22Rv1 (cell line): ENCODE measurements at regions not wholly inside any gene's neighbourhood (a gene's known extent, or its start where the extent isn't known, plus 50 kb on each side); places are given as distances from the start of the nearest gene placed in this dataset.

Experiments used
- H3K27ac ChIP-seq: fragments of 450-650 bp; 2 replicates; pipeline ENCODE4 v1.5.1; 2017
- ZFX ChIP-seq: fragments of 450-650 bp; IDR thresholded peaks from 2 replicates; pipeline ENCODE4 v1.6.1; 2017; ENCODE audit warnings: antibody characterized with exemption, borderline replicate concordance
- TF ChIP-seq, protein P1 (sequence below): fragments of 450-650 bp; IDR thresholded peaks from 2 replicates; pipeline ENCODE4 v1.5.1; 2017; ENCODE audit warnings: mild to moderate bottlenecking

DNA sequence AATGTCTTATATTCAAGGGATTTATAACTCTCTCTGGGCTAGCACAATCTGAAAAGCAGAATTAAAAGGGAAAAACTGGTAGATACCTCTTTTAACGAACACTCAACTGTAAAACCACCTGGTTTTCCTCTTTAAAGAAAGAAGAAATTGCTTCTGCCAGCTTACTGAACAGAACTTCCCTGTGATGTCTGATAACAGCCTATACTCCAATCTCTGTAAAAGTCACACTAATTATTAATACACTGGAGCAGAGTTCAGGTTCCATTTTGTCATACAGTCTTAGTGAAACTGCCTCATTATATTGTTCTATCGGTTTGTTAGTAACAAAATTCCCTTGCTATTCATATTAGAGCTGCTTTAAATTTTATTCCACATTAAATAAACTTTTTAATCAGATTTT lies 251.0 kb upstream of the STARD13 start:
- peak overlapping the region; percentile 37 for H3K27ac ChIP-seq
- TF ChIP-seq ZFX: no peak
- TF ChIP-seq, protein P1, sequence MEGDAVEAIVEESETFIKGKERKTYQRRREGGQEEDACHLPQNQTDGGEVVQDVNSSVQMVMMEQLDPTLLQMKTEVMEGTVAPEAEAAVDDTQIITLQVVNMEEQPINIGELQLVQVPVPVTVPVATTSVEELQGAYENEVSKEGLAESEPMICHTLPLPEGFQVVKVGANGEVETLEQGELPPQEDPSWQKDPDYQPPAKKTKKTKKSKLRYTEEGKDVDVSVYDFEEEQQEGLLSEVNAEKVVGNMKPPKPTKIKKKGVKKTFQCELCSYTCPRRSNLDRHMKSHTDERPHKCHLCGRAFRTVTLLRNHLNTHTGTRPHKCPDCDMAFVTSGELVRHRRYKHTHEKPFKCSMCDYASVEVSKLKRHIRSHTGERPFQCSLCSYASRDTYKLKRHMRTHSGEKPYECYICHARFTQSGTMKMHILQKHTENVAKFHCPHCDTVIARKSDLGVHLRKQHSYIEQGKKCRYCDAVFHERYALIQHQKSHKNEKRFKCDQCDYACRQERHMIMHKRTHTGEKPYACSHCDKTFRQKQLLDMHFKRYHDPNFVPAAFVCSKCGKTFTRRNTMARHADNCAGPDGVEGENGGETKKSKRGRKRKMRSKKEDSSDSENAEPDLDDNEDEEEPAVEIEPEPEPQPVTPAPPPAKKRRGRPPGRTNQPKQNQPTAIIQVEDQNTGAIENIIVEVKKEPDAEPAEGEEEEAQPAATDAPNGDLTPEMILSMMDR: no peak

DNA sequence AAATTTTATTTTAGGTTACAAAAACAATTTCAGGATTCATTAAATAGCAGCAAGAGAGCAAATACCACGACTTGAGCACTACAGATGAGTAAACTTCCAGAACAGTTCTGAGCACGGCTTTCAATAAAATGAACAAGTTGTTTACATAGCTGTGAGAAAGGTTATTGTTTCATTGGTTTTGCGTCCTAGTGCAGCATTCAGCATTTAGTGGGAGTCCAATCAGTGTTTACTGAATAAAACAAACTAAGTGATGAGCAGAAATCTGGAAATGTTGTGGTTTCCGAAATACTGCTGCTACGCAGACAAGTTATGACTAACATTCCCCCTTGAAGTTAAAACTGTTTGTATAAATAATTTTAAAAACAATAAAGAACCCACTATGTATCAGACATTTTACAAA lies 251.5 kb upstream of the STARD13 start:
- TF ChIP-seq, protein P1: no peak
- no peak for TF ChIP-seq ZFX
- peak overlapping the region; percentile 37 for H3K27ac ChIP-seq

DNA sequence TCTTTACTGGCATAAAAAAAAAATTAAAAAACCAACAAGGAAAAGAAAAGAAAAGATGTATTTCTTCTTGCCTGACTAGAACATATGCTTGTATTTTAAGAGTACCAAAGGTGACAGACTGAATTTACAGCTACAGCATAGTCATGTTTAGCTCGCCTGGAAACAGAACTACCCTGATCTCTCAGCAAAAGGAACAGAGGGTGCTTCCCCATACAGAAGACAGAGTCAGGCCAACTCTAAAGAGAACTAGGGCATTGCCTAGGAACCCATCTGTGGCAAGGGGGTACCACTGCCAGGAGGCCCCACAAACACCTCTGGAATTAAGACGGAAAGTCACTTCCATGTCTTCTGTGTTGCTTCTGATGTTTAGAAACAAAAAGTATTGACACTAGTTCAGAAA lies 252.1 kb upstream of the STARD13 start:
- TF ChIP-seq, protein P1: no peak
- TF ChIP-seq ZFX: no peak
- H3K27ac ChIP-seq: peak overlapping the region; percentile 37

DNA sequence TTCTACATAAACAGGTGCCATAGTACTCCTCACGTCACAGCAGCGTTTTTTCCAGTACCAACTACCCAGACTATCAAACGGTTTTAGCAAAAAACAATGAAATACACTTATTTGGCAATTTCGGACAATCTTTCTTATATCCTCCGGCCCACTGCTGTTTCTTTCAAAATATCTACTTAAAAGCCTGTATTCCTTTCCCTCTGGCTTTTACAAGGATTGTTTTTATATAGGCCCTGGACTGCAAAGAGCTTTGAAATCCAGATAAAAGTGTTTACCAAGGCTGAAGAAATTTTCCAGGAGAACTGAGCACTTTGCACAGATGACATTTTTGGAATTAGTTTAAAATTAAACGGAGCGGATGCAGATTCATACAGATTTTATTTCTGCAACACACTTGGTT lies 255.9 kb upstream of the STARD13 start:
- TF ChIP-seq, protein P1: no peak
- no peak for TF ChIP-seq ZFX
- H3K27ac ChIP-seq: peak overlapping the region; percentile 100

DNA sequence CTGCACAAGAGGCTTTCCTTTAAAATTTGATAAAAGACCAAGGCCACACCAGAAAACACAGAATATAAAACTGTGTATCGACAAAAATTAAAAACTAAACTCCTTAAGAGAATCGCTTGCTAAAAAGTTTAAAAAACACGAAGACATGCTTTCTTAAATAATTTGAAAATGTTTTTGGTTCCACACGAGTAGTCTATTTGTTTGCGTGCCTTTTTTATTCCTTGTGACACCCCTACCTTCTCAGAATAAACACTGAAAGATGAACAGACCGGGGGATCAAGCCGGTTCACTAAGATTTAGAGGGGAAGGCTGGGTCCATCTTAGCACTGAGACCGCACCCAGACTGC lies 256.4 kb upstream of the STARD13 start:
- peak overlapping the region; percentile 100 for H3K27ac ChIP-seq
- no peak for TF ChIP-seq ZFX
- TF ChIP-seq, protein P1: no peak

DNA sequence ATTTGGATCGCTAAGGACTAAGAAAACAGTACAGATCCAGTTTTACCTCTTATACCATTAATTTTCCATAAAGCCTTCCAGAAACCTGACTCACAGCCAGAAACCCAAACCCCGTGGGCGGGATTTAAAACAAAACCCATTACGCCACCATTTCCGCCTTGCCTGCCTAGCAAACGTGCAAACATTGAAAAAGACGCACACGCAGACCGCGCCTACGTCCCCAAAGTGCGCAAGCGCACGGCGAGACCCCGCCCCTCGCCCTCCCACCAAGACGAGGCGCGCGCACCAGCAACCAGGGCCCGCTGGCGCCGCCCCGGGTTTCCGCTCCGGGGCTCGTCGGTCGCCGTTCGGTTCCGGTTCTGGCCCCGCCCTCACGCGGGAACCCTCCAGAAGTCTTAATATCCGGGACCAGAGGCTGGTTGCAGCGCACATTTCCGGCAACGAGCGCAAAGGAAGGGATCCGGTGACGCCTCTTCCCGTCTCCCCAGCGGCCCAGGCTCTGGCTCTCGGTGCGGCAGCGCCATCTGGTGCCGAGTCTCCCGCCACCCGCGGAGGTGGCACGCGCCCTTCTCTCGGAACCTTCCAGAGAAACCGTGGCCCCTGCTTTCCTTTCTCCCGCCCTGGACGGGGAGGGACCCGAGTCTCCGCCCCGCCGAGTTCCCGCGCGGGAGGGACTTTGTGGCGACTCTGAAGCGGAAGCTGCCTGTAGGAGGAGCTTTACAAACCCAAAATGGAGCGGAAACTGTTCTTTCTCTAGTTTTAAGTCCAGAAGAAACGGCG lies 256.9 kb upstream of the STARD13 start:
- TF ChIP-seq, protein P1: peak; percentile 89
- TF ChIP-seq ZFX: no peak
- peak overlapping the region; percentile 100 for H3K27ac ChIP-seq

DNA sequence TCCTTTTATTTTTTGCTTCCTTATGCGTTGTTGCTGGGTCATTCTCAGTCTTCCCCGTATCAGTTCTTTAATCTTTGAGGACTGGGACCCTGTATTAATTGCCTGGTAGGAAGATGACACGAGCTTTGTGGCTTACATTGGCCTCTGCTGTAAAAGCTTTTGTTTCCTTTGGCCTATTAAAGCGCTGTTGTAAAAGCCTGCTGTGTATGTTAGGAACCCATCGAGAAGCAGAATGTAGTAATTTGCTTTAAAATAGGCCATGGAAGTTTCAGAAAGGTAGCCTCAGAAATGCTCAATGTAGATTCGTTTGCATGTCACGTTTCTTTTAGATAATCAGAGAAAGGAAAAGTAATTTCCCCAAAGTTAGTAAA lies 257.5 kb upstream of the STARD13 start:
- TF ChIP-seq, protein P1: no peak
- TF ChIP-seq ZFX: no peak
- peak overlapping the region; percentile 100 for H3K27ac ChIP-seq
